ENCODE measurements at regions not wholly inside any gene's neighbourhood (a gene's known extent, or its start where the extent isn't known, plus 50 kb on each side); places are given as distances from the start of the nearest gene placed in this dataset.

DNA sequence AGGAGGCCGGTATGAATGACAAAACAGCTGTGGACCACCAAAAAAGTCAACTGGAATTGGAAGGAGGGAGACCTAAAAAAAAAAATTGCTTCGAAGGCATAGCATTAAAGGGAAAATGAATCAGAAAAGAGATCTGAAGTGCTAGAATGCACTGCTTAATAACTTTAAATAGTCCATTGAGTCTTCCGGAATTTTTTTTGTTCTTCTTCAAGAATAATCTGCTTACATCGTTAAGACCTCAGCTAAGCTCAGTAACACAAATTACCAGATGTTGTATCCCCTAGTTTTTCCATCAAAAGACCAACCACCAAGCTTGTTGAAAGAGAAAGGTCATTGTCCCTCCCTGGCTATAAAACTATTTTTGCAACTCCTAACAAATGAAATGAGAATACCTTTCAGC, 560.5 kb downstream of the NR2F2 start:
- TF ChIP-seq, protein P1, sequence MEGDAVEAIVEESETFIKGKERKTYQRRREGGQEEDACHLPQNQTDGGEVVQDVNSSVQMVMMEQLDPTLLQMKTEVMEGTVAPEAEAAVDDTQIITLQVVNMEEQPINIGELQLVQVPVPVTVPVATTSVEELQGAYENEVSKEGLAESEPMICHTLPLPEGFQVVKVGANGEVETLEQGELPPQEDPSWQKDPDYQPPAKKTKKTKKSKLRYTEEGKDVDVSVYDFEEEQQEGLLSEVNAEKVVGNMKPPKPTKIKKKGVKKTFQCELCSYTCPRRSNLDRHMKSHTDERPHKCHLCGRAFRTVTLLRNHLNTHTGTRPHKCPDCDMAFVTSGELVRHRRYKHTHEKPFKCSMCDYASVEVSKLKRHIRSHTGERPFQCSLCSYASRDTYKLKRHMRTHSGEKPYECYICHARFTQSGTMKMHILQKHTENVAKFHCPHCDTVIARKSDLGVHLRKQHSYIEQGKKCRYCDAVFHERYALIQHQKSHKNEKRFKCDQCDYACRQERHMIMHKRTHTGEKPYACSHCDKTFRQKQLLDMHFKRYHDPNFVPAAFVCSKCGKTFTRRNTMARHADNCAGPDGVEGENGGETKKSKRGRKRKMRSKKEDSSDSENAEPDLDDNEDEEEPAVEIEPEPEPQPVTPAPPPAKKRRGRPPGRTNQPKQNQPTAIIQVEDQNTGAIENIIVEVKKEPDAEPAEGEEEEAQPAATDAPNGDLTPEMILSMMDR (IDR thresholded peaks at IDR 0.05): no peak
- no peak for TF ChIP-seq POLR2A (IDR thresholded peaks at IDR 0.05)
- TF ChIP-seq POLR2AphosphoS5 (IDR thresholded peaks at IDR 0.05): no peak

All from breast epithelium (tissue), 3 donors.